Erythroblast (primary cell): ENCODE measurements at regions not wholly inside any gene's neighbourhood (a gene's known extent, or its start where the extent isn't known, plus 50 kb on each side); places are given as distances from the start of the nearest gene placed in this dataset.

ENCODE experiments used
- DNase-seq, 2 experiments: peaks; one replicate each; lab custom pipeline; 2025; lab: John Stamatoyannopoulos, UW
- GATA1 ChIP-seq: IDR thresholded peaks from 2 replicates; pipeline ENCODE4 v1.6.1; 2011; ENCODE audit warnings: low read depth, mild to moderate bottlenecking, control low read depth, low read length, moderate library complexity
- POLR2A ChIP-seq: IDR thresholded peaks from 2 replicates; pipeline ENCODE4 v1.6.1; 2011; ENCODE audit warnings: mild to moderate bottlenecking, low read length

DNA sequence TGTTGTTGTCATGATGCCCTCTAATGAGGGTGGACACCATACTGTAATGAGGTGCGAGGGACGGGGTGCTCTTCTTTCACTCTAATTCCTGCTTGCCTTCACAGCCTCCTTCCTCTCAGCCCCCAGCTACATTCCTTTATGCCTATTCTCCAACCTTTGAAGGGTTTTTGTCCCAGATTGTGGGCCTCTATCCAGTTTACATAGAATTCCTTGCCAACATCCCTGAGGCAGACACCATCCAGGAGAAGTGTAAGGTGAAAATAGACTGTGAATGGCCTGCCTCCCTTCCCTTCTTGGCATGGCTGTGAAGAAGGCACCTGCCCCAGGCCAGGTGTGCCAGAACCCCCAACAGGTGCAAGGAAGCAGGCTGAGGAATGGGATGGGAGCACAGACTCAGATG lies 122.3 kb downstream of the CHST1 start:
- TF ChIP-seq GATA1 (no peak), POLR2A (no peak)
- no peak for DNase-seq

- no peak for TF ChIP-seq POLR2A
- no peak for TF ChIP-seq GATA1
Measured at GRCh38 chr11:45541693-45542434, 123.6 kb downstream of the CHST1 start.

GRCh38 chr11:45538939-45539338 lies 126.5 kb downstream of the CHST1 start:
- no peak for TF ChIP-seq POLR2A
- TF ChIP-seq GATA1, result no peak

More at GRCh38 chr11:45541693-45542434, 123.6 kb downstream of the CHST1 start:
- no peak for DNase-seq

DNA sequence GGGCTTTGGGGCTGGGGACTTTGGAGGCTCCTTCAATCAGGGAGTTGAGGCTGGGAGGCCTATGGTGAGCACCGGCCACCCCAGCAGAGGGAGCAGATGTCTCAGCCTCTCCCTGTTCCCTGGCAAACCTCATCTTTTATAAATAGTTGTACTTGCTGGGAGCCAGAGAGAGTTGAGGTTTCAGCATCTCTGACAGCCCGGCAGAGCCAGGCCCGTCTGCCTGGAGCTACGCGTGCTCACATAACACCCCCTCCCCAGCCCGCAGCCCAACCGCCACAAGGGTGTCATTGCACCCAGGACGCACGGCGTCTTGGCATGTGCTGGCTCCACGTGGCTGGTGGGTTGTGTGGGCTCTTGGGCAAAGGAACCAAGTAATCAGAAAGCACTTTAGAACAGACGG lies 127.1 kb downstream of the CHST1 start:
- no peak for DNase-seq

More at GRCh38 chr11:45538939-45539338, 126.5 kb downstream of the CHST1 start:
- DNase-seq, result no peak

GRCh38 chr11:45537614-45538013 lies 127.8 kb downstream of the CHST1 start:
- DNase-seq, result no peak
- TF ChIP-seq POLR2A (no peak), GATA1 (no peak)

More for the DNA sequence above, 127.1 kb downstream of the CHST1 start:
- TF ChIP-seq GATA1 (no peak), POLR2A (no peak)

DNA sequence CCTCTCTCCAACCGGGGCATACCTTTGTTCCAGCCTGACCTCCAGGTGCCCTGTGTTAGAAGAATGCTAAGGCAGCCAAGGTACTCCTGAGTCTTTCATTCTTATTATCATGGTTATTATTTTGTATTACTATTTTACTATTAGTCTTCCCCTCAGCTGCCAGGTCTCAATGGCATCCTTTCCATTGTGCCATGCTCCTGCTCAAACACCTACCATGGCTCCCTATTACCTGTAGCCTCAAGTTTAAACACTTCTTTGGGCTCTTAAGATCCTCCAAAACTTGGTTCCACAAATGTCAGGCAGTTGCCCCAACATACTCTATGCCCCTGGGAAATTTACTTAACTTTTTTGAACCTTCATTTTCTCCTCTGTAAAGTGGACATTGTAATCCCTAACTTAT lies 130.4 kb downstream of the CHST1 start:
- no peak for DNase-seq
- TF ChIP-seq GATA1, result no peak
- TF ChIP-seq POLR2A, result no peak

- no peak for DNase-seq
- TF ChIP-seq GATA1, result no peak
- TF ChIP-seq POLR2A, result no peak
Measured at GRCh38 chr11:45534132-45534531, 131.3 kb downstream of the CHST1 start.

DNA sequence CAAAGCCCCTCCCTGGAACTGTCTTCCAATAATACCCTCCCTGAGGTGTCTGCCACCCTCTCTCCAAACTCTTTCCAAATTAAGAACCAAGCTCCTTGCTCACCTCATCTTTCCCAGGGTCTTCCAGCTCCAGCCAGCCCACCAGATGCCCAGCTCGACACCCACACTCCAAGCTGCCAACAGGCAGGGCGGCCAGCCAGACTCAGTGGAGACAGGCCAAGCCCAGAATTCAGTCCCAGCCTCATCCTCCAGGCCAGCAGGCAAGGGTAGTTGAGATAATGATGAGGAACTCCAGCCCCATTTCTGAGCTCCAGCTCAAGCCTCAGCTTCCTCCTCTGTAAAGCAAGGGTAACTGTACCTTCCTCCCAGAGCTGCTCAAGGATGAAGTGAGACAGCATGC lies 132.9 kb downstream of the CHST1 start:
- TF ChIP-seq GATA1 (no peak), POLR2A (no peak)
- DNase-seq, result no peak

GRCh38 chr11:45530776-45531175 lies 134.6 kb downstream of the CHST1 start:
- DNase-seq, result no peak
- TF ChIP-seq GATA1, result no peak
- no peak for TF ChIP-seq POLR2A

DNA sequence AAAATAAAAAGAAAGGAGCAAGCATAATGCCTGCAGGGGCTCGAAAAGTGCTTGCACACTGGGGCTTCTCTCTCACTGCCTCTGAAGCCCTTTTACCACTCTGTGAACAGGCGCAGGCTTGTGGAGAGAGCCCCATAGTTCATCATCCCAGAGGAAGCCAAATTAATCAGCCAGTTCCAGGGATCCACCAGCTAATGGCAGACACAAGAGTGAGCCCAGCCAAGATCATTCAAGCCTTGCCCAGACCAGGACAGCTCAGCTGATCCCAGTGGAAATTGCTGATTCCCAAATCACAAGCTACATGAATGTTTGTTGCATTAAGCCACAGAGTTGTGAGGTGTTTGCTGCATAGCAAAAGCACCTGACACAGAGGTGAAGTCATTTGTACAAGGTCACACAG lies 135.3 kb downstream of the CHST1 start:
- TF ChIP-seq POLR2A (no peak), GATA1 (no peak)

GRCh38 chr11:45528435-45528834 lies 137.0 kb downstream of the CHST1 start:
- TF ChIP-seq GATA1 (no peak), POLR2A (no peak)
- DNase-seq, result no peak

More for the DNA sequence above, 135.3 kb downstream of the CHST1 start:
- no peak for DNase-seq

DNA sequence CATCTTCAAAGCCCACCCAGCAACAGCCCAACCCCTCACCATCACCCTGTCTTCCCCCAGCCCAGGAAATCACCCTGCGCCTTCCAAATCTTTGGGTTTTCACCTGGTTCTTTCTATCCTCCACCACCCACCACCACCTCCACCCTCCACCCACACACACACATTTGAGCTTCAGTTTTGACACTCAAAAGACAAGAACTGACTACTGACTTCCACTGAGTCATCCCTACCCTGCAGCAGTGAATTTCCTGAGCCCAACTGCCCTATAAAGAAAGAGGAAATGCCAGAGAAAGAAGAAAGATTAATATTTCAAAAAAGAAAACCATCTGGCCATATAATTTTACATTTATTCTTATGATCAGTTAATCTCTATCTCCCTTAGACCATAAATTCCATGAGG lies 137.5 kb downstream of the CHST1 start:
- TF ChIP-seq GATA1 (no peak), POLR2A (no peak)
- DNase-seq, result no peak

- no peak for TF ChIP-seq GATA1
- no peak for TF ChIP-seq POLR2A
Measured at GRCh38 chr11:45525393-45525792, 140.0 kb downstream of the CHST1 start.

DNA sequence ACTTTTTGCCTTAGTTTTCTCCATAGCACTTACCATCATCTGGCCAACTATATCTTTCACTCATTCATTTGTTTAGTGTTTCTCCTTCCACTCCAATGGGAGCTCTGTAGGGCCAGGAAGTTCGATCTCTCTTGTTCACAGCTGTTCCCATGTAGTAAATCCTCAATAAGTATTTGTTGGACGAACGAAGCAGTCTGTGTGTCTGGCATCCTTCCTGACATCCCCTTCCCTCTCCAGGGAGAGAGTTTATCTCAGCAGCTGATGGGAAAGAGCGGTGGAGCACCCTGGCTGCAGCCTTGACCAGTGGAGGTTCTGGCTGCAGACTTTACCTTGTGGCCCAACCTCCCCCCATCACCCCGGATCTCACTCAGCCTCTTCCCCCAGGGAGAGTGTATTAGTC lies 141.7 kb downstream of the CHST1 start:
- TF ChIP-seq GATA1 (no peak), POLR2A (no peak)
- no peak for DNase-seq

More at GRCh38 chr11:45525393-45525792, 140.0 kb downstream of the CHST1 start:
- DNase-seq, result no peak

GRCh38 chr11:45518833-45519535 lies 146.4 kb downstream of the CHST1 start:
- no peak for TF ChIP-seq GATA1
- no peak for TF ChIP-seq POLR2A
- DNase-seq, result no peak
